Fibroblast of lung (primary cell): ENCODE measurements at regions not wholly inside any gene's neighbourhood (a gene's known extent, or its start where the extent isn't known, plus 50 kb on each side); places are given as distances from the start of the nearest gene placed in this dataset.
"Not testable (repeated sequence)": the region's sequence is repeated elsewhere in the genome, so short reads cannot be mapped to it uniquely, and the experiment has no call there.

Source experiments
- DNase-seq, 2 donors: peaks; one replicate each; pipeline versions ENCODE4 v3.0.0 to v3.0.0-alpha.2; 2010; ENCODE audit warnings: low read depth in 2 of 2
- H2AFZ ChIP-seq: 2 replicates; pipeline ENCODE4 v1.5.1; 2012; ENCODE audit warnings: low read length, control low read depth, inconsistent platforms
- H3K27ac ChIP-seq: 2 replicates; pipeline ENCODE4 v1.5.1; 2011; ENCODE audit warnings: low read length, control low read depth; ENCODE audit not compliant: insufficient read depth
- H3K27me3 ChIP-seq: 2 replicates; pipeline ENCODE4 v1.5.1; 2011; ENCODE audit warnings: mild to moderate bottlenecking, low read length; ENCODE audit not compliant: control insufficient read depth, insufficient read depth
- H3K36me3 ChIP-seq: 2 replicates; pipeline ENCODE4 v1.5.1; 2011; ENCODE audit warnings: low read length; ENCODE audit not compliant: control insufficient read depth, insufficient read depth
- H3K4me1 ChIP-seq: 2 replicates; pipeline ENCODE4 v1.5.1; 2011; ENCODE audit warnings: low read length; ENCODE audit not compliant: control insufficient read depth, insufficient read depth; ENCODE audit errors: extremely low read depth
- H3K4me2 ChIP-seq: 2 replicates; pipeline ENCODE4 v1.5.1; 2011; ENCODE audit warnings: low read length, control low read depth; ENCODE audit not compliant: insufficient read depth; ENCODE audit errors: extremely low read depth
- H3K4me3 ChIP-seq, 4 experiments: fragments of 200-600 bp in 1 of 4; sonication (generic) in 1 of 4; replicated peaks in 1 of 4; 2 replicates each; pipeline ENCODE4 v1.5.1; 2011 to 2016; ENCODE audit warnings: low read length in 4 of 4, low read depth in 3 of 4, mild to moderate bottlenecking in 3 of 4, control low read depth in 2 of 4, inconsistent platforms in 1 of 4, mixed read lengths in 1 of 4; ENCODE audit not compliant: insufficient read depth in 1 of 4; ENCODE audit errors: control extremely low read depth in 1 of 4
- H3K79me2 ChIP-seq: 2 replicates; pipeline ENCODE4 v1.5.1; 2012; ENCODE audit warnings: mild to moderate bottlenecking, low read length, inconsistent platforms; ENCODE audit not compliant: control insufficient read depth, insufficient read depth
- H3K9ac ChIP-seq: 2 replicates; pipeline ENCODE4 v1.5.1; 2011; ENCODE audit warnings: mild to moderate bottlenecking, low read length, control low read depth; ENCODE audit not compliant: insufficient read depth
- H3K9me3 ChIP-seq: 2 replicates; pipeline ENCODE4 v1.5.1; 2012; ENCODE audit warnings: low read depth, low read length; ENCODE audit not compliant: control insufficient read depth, insufficient read depth
- H4K20me1 ChIP-seq: 2 replicates; pipeline ENCODE4 v1.5.1; 2011; ENCODE audit warnings: low read length; ENCODE audit not compliant: control insufficient read depth, insufficient read depth; ENCODE audit errors: extremely low read depth
- EZH2 ChIP-seq: IDR thresholded peaks from 2 replicates; pipeline ENCODE4 v1.5.1; 2012; ENCODE audit warnings: low read length, control low read depth, mild to moderate bottlenecking; ENCODE audit errors: missing control alignments
- TF ChIP-seq, protein P1 (sequence below), 2 donors: IDR thresholded peaks in 1 of 2; conservative IDR thresholded peaks in 1 of 2; 1 replicate in 1 of 2; 2 replicates in 1 of 2; pipeline ENCODE4 v1.5.1; 2011 to 2012; ENCODE audit warnings: low read length in 2 of 2, control low read depth in 1 of 2, inconsistent platforms in 1 of 2, low read depth in 1 of 2, mild to moderate bottlenecking in 1 of 2

DNA sequence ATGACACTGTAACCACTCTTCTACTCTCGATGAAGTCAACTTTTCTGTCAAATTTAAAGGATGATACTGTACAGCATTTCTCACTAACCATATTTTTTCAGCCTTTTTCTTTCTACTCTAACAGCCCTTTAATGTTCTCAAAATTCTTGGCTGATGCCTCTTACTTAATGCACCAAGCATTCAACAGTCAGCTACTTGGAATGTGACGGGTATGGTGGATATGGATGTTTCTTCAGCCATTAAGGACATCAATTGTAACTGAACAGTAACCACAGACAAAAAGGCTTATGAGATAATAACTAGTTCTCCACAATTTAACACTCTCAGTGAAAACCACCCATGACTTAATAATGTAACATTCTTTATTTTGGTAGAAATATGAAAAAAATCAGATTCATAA, 467.2 kb upstream of the ZNF337 start:
- TF ChIP-seq, protein P1, sequence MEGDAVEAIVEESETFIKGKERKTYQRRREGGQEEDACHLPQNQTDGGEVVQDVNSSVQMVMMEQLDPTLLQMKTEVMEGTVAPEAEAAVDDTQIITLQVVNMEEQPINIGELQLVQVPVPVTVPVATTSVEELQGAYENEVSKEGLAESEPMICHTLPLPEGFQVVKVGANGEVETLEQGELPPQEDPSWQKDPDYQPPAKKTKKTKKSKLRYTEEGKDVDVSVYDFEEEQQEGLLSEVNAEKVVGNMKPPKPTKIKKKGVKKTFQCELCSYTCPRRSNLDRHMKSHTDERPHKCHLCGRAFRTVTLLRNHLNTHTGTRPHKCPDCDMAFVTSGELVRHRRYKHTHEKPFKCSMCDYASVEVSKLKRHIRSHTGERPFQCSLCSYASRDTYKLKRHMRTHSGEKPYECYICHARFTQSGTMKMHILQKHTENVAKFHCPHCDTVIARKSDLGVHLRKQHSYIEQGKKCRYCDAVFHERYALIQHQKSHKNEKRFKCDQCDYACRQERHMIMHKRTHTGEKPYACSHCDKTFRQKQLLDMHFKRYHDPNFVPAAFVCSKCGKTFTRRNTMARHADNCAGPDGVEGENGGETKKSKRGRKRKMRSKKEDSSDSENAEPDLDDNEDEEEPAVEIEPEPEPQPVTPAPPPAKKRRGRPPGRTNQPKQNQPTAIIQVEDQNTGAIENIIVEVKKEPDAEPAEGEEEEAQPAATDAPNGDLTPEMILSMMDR (conservative IDR thresholded peaks at IDR 0.05 in 1 of 2, IDR thresholded peaks at IDR 0.05 in 1 of 2; ENCODE audit: low read depth in 1 of 2, low read length in 2 of 2) = no peak
- TF ChIP-seq EZH2 = no peak
- Histone ChIP-seq H3K79me2 (no peaks in the 10 kb centered on the region), H3K4me1 (no peaks in the 10 kb centered on the region), H3K4me2 (no peak overlapping the region), H3K4me3 (no peak overlapping the region), H3K36me3 (no peaks in the 10 kb centered on the region), H3K9me3 (no peaks in the 10 kb centered on the region), H4K20me1 (no peaks in the 10 kb centered on the region), H2AFZ (no peak overlapping the region), H3K27me3 (no peaks in the 10 kb centered on the region), H3K27ac (no peak overlapping the region), H3K9ac (no peak overlapping the region)
- peak; percentile 33 to 96 for DNase-seq

DNA sequence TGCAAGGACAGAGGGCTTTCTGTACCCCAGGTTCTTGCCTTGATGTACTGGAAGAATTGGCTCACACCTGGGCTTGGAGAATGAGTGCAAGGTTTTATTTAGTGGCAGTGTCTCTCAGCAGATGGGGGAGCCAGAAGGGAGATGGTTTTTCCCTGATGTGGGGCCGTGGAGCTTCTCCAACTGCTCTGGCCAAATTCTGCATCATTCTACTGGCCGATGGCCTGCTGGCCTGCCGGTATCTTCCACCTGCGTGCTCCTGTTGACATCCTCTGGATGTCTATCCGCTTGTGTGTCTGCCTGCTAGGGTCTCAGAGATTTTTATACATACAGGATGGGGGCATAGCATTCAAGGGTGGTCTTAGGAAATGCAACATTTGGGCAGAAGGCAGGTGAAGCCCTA, 466.5 kb upstream of the ZNF337 start:
- H3K79me2 ChIP-seq, DNase-seq, H3K4me3 ChIP-seq, H3K9ac ChIP-seq, H4K20me1 ChIP-seq, H3K4me1 ChIP-seq, H2AFZ ChIP-seq, H3K27me3 ChIP-seq, H3K36me3 ChIP-seq, H3K27ac ChIP-seq, H3K9me3 ChIP-seq, H3K4me2 ChIP-seq: not testable (repeated sequence)

DNA sequence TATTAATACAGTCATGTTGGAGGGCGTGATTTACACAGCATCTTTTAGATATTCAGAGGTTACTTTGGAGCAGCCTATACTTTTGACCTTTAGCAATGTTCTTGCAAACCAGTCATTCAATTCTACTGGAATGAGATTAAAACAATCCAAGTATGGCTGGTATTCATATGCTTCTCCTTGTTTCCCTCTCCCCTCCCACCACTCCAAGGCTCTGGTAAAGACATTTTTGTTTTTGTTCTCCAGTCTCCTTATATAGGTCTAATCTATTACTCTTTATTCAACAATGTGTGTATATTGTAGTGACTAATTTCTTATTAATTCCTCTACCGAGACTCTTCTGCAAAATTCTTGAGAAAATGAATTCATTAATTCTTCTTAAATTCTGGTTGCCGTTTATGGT, 465.1 kb upstream of the ZNF337 start:
- H3K4me2 ChIP-seq, H3K79me2 ChIP-seq, H3K27ac ChIP-seq, H4K20me1 ChIP-seq, H3K27me3 ChIP-seq, H3K9me3 ChIP-seq, H3K9ac ChIP-seq, H3K4me1 ChIP-seq, H2AFZ ChIP-seq, H3K36me3 ChIP-seq, H3K4me3 ChIP-seq: not testable (repeated sequence)
- DNase-seq = peak in 1 of 2 donors; percentile 32

DNA sequence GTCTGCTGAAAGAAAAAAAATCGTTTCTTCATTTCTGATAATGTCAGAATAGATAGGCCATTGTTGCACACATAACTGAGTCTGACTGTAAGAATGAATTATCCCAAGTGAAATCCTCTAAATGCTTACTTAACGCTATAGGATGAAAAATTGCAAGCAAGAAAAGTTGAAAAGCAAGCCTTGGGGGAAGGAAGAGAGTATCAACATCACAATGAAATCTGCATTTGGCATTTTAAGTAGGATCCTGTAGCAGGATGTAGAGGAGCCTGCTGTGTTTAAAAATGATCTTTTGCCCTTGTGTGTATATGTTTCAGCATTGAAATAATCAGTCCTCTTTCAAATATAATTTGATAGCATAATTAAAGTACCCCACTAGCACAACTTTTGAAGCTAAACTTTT, 464.3 kb upstream of the ZNF337 start:
- H4K20me1 ChIP-seq, H3K27me3 ChIP-seq, H2AFZ ChIP-seq: not testable (repeated sequence)

More for the DNA sequence above, 464.3 kb upstream of the ZNF337 start:
- not testable (repeated sequence) for H3K79me2 ChIP-seq, H3K4me2 ChIP-seq, H3K4me3 ChIP-seq, H3K4me1 ChIP-seq, H3K36me3 ChIP-seq, H3K9ac ChIP-seq, H3K9me3 ChIP-seq, H3K27ac ChIP-seq, DNase-seq
